HEK293 (cell line): ENCODE measurements at regions not wholly inside any gene's neighbourhood (a gene's known extent, or its start where the extent isn't known, plus 50 kb on each side); places are given as distances from the start of the nearest gene placed in this dataset.

Experiments
- CTCF ChIA-PET: fragments of 350-600 bp; formaldehyde crosslinking; extraction: SDS; loops from one replicate; lab custom pipeline; 2021; ENCODE audit warnings: antibody characterized with exemption; lab: Yijun Ruan, JAX
- POLR2A ChIA-PET: fragments of 300-600 bp; formaldehyde crosslinking; extraction: SDS; loops from one replicate; lab custom pipeline; 2020; ENCODE audit warnings: antibody characterized with exemption, inconsistent platforms; lab: Yijun Ruan, JAX
- H3K27ac ChIP-seq: fragments of 200-500 bp; sonication (Bioruptor generic); 2 replicates; pipeline ENCODE4 v1.5.1; 2014; ENCODE audit warnings: low read depth, low read length, control low read depth, inconsistent platforms; ENCODE audit errors: extremely low read depth
- H3K36me3 ChIP-seq, 2 experiments: fragments of 200-500 bp in 1 of 2; sonication (Bioruptor generic) in 1 of 2; 1 replicate in 1 of 2; 2 replicates in 1 of 2; pipeline ENCODE4 v1.5.1; 2014 to 2017; ENCODE audit warnings: inconsistent platforms in 2 of 2, low read length in 2 of 2; ENCODE audit not compliant: control insufficient read depth in 2 of 2, insufficient read depth in 1 of 2
- H3K4me1 ChIP-seq: fragments of 200-500 bp; sonication (Bioruptor generic); 2 replicates; pipeline ENCODE4 v1.5.1; 2014; ENCODE audit warnings: mild to moderate bottlenecking, low read length, inconsistent platforms; ENCODE audit not compliant: control insufficient read depth, insufficient read depth
- H3K4me3 ChIP-seq: 2 replicates; pipeline ENCODE4 v1.5.1; 2011; ENCODE audit warnings: low read depth, mild to moderate bottlenecking, control low read depth, low read length, moderate library complexity
- H3K9me3 ChIP-seq: fragments of 200-500 bp; sonication (Bioruptor generic); 2 replicates; pipeline ENCODE4 v1.5.1; 2014; ENCODE audit warnings: low read depth, low read length, inconsistent platforms; ENCODE audit not compliant: control insufficient read depth, insufficient read depth
- GLIS1 ChIP-seq: fragments of 450-650 bp; formaldehyde crosslinking; IDR thresholded peaks from 2 replicates; pipeline ENCODE4 v1.5.1; 2016; ENCODE audit warnings: missing biosample characterization, missing genetic modification characterization
- HOXC10 ChIP-seq: sonication (generic); formaldehyde crosslinking; IDR thresholded peaks from 2 replicates; pipeline ENCODE4 v1.8.1; 2023; ENCODE audit warnings: mild to moderate bottlenecking, missing genetic modification reagents
- KLF1 ChIP-seq: fragments of 450-650 bp; formaldehyde crosslinking; IDR thresholded peaks from 2 replicates; pipeline ENCODE4 v1.5.1; 2016; ENCODE audit warnings: missing biosample characterization, missing genetic modification characterization
- SP7 ChIP-seq: fragments of 450-650 bp; formaldehyde crosslinking; IDR thresholded peaks from 2 replicates; pipeline ENCODE4 v1.5.1; 2016; ENCODE audit warnings: missing biosample characterization, missing genetic modification characterization
- TCF7L2 ChIP-seq: IDR thresholded peaks from 2 replicates; pipeline ENCODE4 v1.6.1; 2011; ENCODE audit warnings: low read depth, mild to moderate bottlenecking, inconsistent platforms, low read length, moderate library complexity, borderline replicate concordance
- ZBTB1 ChIP-seq: fragments of 450-650 bp; formaldehyde crosslinking; IDR thresholded peaks from 2 replicates; pipeline ENCODE4 v1.5.1; 2016; ENCODE audit warnings: missing biosample characterization, missing genetic modification characterization
- ZBTB10 ChIP-seq: fragments of 450-650 bp; formaldehyde crosslinking; IDR thresholded peaks from 2 replicates; pipeline ENCODE4 v1.5.1; 2016; ENCODE audit warnings: missing biosample characterization, missing genetic modification characterization
- ZNF157 ChIP-seq: fragments of 450-650 bp; formaldehyde crosslinking; IDR thresholded peaks from 2 replicates; pipeline ENCODE4 v1.5.1; 2016; ENCODE audit warnings: missing biosample characterization, missing genetic modification characterization
- ZNF175 ChIP-seq: fragments of 450-650 bp; formaldehyde crosslinking; IDR thresholded peaks from 2 replicates; pipeline ENCODE4 v1.5.1; 2016; ENCODE audit warnings: missing biosample characterization, missing genetic modification characterization
- ZNF221 ChIP-seq: fragments of 450-650 bp; formaldehyde crosslinking; IDR thresholded peaks from 2 replicates; pipeline ENCODE4 v1.5.1; 2017; ENCODE audit warnings: missing biosample characterization, missing genetic modification characterization, borderline replicate concordance
- ZNF223 ChIP-seq: fragments of 450-650 bp; formaldehyde crosslinking; IDR thresholded peaks from 2 replicates; pipeline ENCODE4 v1.5.1; 2016; ENCODE audit warnings: missing biosample characterization, missing genetic modification characterization
- ZNF24 ChIP-seq: fragments of 450-650 bp; formaldehyde crosslinking; IDR thresholded peaks from 2 replicates; pipeline ENCODE4 v1.5.1; 2016; ENCODE audit warnings: missing biosample characterization, missing genetic modification characterization
- ZNF280C ChIP-seq: fragments of 450-650 bp; formaldehyde crosslinking; IDR thresholded peaks from 2 replicates; pipeline ENCODE4 v1.5.1; 2016; ENCODE audit warnings: missing biosample characterization, missing genetic modification characterization
- ZNF391 ChIP-seq: fragments of 450-650 bp; formaldehyde crosslinking; IDR thresholded peaks from 2 replicates; pipeline ENCODE4 v1.5.1; 2016; ENCODE audit warnings: low read depth, missing biosample characterization, missing genetic modification characterization, borderline replicate concordance
- ZNF433 ChIP-seq: fragments of 450-650 bp; formaldehyde crosslinking; IDR thresholded peaks from 2 replicates; pipeline ENCODE4 v1.5.1; 2016; ENCODE audit warnings: missing biosample characterization, missing genetic modification characterization, low read depth
- ZNF48 ChIP-seq: fragments of 450-650 bp; formaldehyde crosslinking; IDR thresholded peaks from 2 replicates; pipeline ENCODE4 v1.5.1; 2016; ENCODE audit warnings: missing biosample characterization, missing genetic modification characterization
- ZNF501 ChIP-seq: fragments of 450-650 bp; formaldehyde crosslinking; IDR thresholded peaks from 2 replicates; pipeline ENCODE4 v1.5.1; 2016; ENCODE audit warnings: missing biosample characterization, missing genetic modification characterization
- ZNF510 ChIP-seq: fragments of 450-650 bp; formaldehyde crosslinking; IDR thresholded peaks from 2 replicates; pipeline ENCODE4 v1.5.1; 2018; ENCODE audit warnings: mild to moderate bottlenecking, missing genetic modification characterization, missing biosample characterization; ENCODE audit not compliant: insufficient replicate concordance
- ZNF521 ChIP-seq: fragments of 450-650 bp; formaldehyde crosslinking; IDR thresholded peaks from 2 replicates; pipeline ENCODE4 v1.5.1; 2017; ENCODE audit warnings: missing biosample characterization, mild to moderate bottlenecking, missing genetic modification characterization
- ZNF530 ChIP-seq: fragments of 450-650 bp; formaldehyde crosslinking; IDR thresholded peaks from 2 replicates; pipeline ENCODE4 v1.5.1; 2016; ENCODE audit warnings: low read depth, missing biosample characterization, missing genetic modification characterization
- ZNF555 ChIP-seq: fragments of 450-650 bp; formaldehyde crosslinking; conservative IDR thresholded peaks from 2 replicates; pipeline ENCODE4 v1.5.1; 2017; ENCODE audit warnings: missing biosample characterization, mild to moderate bottlenecking, missing genetic modification characterization, inconsistent platforms
- ZNF600 ChIP-seq: fragments of 450-650 bp; formaldehyde crosslinking; IDR thresholded peaks from 2 replicates; pipeline ENCODE4 v1.5.1; 2016; ENCODE audit warnings: missing biosample characterization, missing genetic modification characterization
- ZNF624 ChIP-seq: fragments of 450-650 bp; formaldehyde crosslinking; IDR thresholded peaks from 2 replicates; pipeline ENCODE4 v1.5.1; 2017; ENCODE audit warnings: missing biosample characterization, missing genetic modification characterization
- ZNF660 ChIP-seq: fragments of 450-650 bp; IDR thresholded peaks from 2 replicates; pipeline ENCODE4 v1.5.1; 2018; ENCODE audit warnings: missing biosample characterization, mild to moderate bottlenecking, missing genetic modification characterization
- ZNF670 ChIP-seq: fragments of 450-650 bp; formaldehyde crosslinking; IDR thresholded peaks from 2 replicates; pipeline ENCODE4 v1.5.1; 2016; ENCODE audit warnings: missing biosample characterization, missing genetic modification characterization, low read depth
- ZNF677 ChIP-seq: fragments of 450-650 bp; IDR thresholded peaks from 2 replicates; pipeline ENCODE4 v1.5.0; 2018; ENCODE audit warnings: missing biosample characterization, mild to moderate bottlenecking, missing genetic modification characterization, moderate library complexity
- ZNF785 ChIP-seq: fragments of 450-650 bp; formaldehyde crosslinking; IDR thresholded peaks from 2 replicates; pipeline ENCODE4 v1.5.1; 2016; ENCODE audit warnings: missing biosample characterization, missing genetic modification characterization
- TF ChIP-seq, protein P1 (sequence below): fragments of 450-650 bp; formaldehyde crosslinking; IDR thresholded peaks from 2 replicates; pipeline ENCODE4 v1.5.1; 2016; ENCODE audit warnings: missing biosample characterization, missing genetic modification characterization

- TF ChIP-seq ZNF433 (tag by site-specific recombination), result no peak
- TF ChIP-seq, all 188 proteins: peak for 0
These were observed 145.3 kb upstream of the CDH20 start (continued) for GRCh38 chr18:61187971-61188370.

DNA sequence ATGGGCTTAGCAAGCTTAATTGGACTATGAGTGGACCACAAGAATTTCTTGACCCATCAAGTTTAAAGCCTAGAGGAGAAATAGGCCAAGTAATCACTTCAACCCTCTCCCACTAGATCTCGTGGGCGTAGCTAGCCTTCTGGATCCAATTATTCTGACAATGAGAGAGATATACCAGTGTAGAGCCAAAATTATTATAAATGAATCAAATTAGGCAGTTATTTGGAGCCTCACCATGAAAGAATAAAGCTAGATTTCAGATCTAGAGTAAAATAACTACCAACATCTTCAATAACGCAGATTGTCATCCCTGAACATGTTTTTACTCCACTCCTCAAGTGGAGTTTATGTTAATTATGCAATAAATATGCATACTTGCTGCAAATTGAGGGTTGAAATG lies 143.9 kb upstream of the CDH20 start:
- Histone ChIP-seq H3K4me1 (no peaks in the 10 kb centered on the region), H3K4me3 (no peak overlapping the region), H3K9me3 (no peaks in the 10 kb centered on the region), H3K36me3 (no peaks in the 10 kb centered on the region), H3K27ac (no peak overlapping the region)
- TF ChIP-seq KLF1 (no peak), ZNF510 (no peak), ZBTB1 (tag by site-specific recombination) (no peak), ZNF24 (no peak), SP7 (no peak), ZNF521 (tag by site-specific recombination) (no peak), ZNF660 (tag by site-specific recombination) (no peak), ZNF670 (tag by site-specific recombination) (no peak), ZNF48 (tag by site-specific recombination) (no peak), ZNF391 (no peak), ZNF555 (tag by site-specific recombination) (no peak), ZNF157 (tag by site-specific recombination) (no peak), TCF7L2 (no peak), ZNF624 (tag by site-specific recombination) (no peak), ZNF785 (no peak), GLIS1 (no peak), HOXC10 (no peak)
- TF ChIP-seq, protein P1, sequence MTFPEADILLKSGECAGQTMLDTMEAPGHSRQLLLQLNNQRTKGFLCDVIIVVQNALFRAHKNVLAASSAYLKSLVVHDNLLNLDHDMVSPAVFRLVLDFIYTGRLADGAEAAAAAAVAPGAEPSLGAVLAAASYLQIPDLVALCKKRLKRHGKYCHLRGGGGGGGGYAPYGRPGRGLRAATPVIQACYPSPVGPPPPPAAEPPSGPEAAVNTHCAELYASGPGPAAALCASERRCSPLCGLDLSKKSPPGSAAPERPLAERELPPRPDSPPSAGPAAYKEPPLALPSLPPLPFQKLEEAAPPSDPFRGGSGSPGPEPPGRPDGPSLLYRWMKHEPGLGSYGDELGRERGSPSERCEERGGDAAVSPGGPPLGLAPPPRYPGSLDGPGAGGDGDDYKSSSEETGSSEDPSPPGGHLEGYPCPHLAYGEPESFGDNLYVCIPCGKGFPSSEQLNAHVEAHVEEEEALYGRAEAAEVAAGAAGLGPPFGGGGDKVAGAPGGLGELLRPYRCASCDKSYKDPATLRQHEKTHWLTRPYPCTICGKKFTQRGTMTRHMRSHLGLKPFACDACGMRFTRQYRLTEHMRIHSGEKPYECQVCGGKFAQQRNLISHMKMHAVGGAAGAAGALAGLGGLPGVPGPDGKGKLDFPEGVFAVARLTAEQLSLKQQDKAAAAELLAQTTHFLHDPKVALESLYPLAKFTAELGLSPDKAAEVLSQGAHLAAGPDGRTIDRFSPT, result no peak
- CTCF ChIA-PET, result interaction anchor here (0.6 kb wide), 1 partner anchor 1251 kb away, joined by 3 read pairs; no protein-coding TSS in a partner anchor
- POLR2A ChIA-PET, result no interaction called here

- no peak overlapping the region for H3K4me3 ChIP-seq
- no peaks in the 10 kb centered on the region for H3K36me3 ChIP-seq
- H3K4me1 ChIP-seq, result no peaks in the 10 kb centered on the region
- no peak overlapping the region for H3K27ac ChIP-seq
- no peaks in the 10 kb centered on the region for H3K9me3 ChIP-seq
- ChIA-PET CTCF (no interaction called here), POLR2A (no interaction called here)
- TF ChIP-seq ZNF221 (no peak), ZNF677 (tag by site-specific recombination) (no peak), ZNF223 (no peak), ZNF530 (tag by site-specific recombination) (no peak), SP7 (no peak), ZBTB10 (tag by site-specific recombination) (no peak), ZNF175 (tag by site-specific recombination) (no peak), ZNF501 (no peak), ZNF280C (tag by site-specific recombination) (no peak), TCF7L2 (no peak), ZNF600 (tag by site-specific recombination) (no peak)
- TF ChIP-seq, protein P1, result no peak
These were observed 138.5 kb upstream of the CDH20 start for GRCh38 chr18:61194726-61195125.
